H1 (cell line): ENCODE measurements at regions not wholly inside any gene's neighbourhood (a gene's known extent, or its start where the extent isn't known, plus 50 kb on each side); places are given as distances from the start of the nearest gene placed in this dataset.

Source experiments
- CTCF ChIA-PET: fragments of 300-600 bp; sonication (Branson Sonifier 250); formaldehyde crosslinking; loops from one replicate; lab custom pipeline; 2021; ENCODE audit not compliant: partially characterized antibody; lab: Charles Lee
- POLR2A ChIA-PET: fragments of 300-600 bp; sonication (Branson Sonifier 250); formaldehyde crosslinking; loops from one replicate; lab custom pipeline; 2021; ENCODE audit warnings: inconsistent platforms; ENCODE audit not compliant: partially characterized antibody; lab: Charles Lee
- DNase-seq, 2 experiments: peaks; one replicate each; pipeline versions ENCODE4 v3.0.0 to v3.0.0-alpha.2; 2010 to 2022; ENCODE audit warnings: low spot score in 2 of 2, low read depth in 1 of 2, mixed read lengths in 1 of 2
- FAIRE-seq: peaks from 2 replicates; lab custom pipeline; 2011; peaks lifted over from hg19 to GRCh38; lab: Jason Lieb, UNC
- H2AFZ ChIP-seq: 2 replicates; pipeline ENCODE4 v1.8.1; 2012; ENCODE audit warnings: low read length, inconsistent platforms
- H2AK5ac ChIP-seq: 2 replicates; pipeline ENCODE4 v1.6.1; 2013; ENCODE audit warnings: low read depth, low read length
- H2BK120ac ChIP-seq: replicated peaks from 2 replicates; pipeline ENCODE3; 2013; ENCODE audit warnings: low read depth, low read length, inconsistent platforms
- H2BK12ac ChIP-seq: 2 replicates; pipeline ENCODE4 v1.6.1; 2013; ENCODE audit warnings: low read depth, low read length
- H2BK15ac ChIP-seq: 2 replicates; pipeline ENCODE4 v1.6.1; 2013; ENCODE audit warnings: low read length
- H2BK20ac ChIP-seq: 2 replicates; pipeline ENCODE4 v1.6.1; 2013; ENCODE audit warnings: low read length
- H2BK5ac ChIP-seq: 2 replicates; pipeline ENCODE4 v1.6.1; 2013; ENCODE audit warnings: low read depth, low read length
- H3K14ac ChIP-seq: 2 replicates; pipeline ENCODE4 v1.6.1; 2013; ENCODE audit warnings: inconsistent platforms; ENCODE audit not compliant: insufficient read length
- H3K18ac ChIP-seq: 2 replicates; pipeline ENCODE4 v1.6.1; 2013; ENCODE audit warnings: low read length; ENCODE audit errors: extremely low read depth
- H3K23ac ChIP-seq: 2 replicates; pipeline ENCODE4 v1.6.1; 2013; ENCODE audit warnings: inconsistent platforms; ENCODE audit not compliant: insufficient read length
- H3K23me2 ChIP-seq: 2 replicates; pipeline ENCODE4 v1.6.1; 2013; ENCODE audit warnings: low read depth, low read length
- H3K27ac ChIP-seq: 2 replicates; pipeline ENCODE4 v1.6.1; 2011; ENCODE audit warnings: low read depth, low read length, inconsistent platforms
- H3K27me3 ChIP-seq, 4 experiments: replicated peaks in 1 of 4; 1 replicate in 1 of 4; 2 replicates in 3 of 4; pipeline versions ENCODE4 v1.6.1 to v1.8.1; 2011 to 2013; ENCODE audit warnings: low read length in 3 of 4, mild to moderate bottlenecking in 3 of 4, inconsistent platforms in 2 of 4, mixed read lengths in 2 of 4, moderate library complexity in 1 of 4; ENCODE audit not compliant: control insufficient read depth in 3 of 4, insufficient read depth in 3 of 4; ENCODE audit errors: extremely low read depth in 1 of 4
- H3K36me3 ChIP-seq, 4 experiments: 2 replicates each; pipeline versions ENCODE4 v1.6.1 to v1.8.1; 2011 to 2013; ENCODE audit warnings: mild to moderate bottlenecking in 4 of 4, low read length in 3 of 4, moderate library complexity in 2 of 4, control low read depth in 1 of 4, inconsistent platforms in 1 of 4; ENCODE audit not compliant: insufficient read depth in 4 of 4, control insufficient read depth in 2 of 4
- H3K4ac ChIP-seq: replicated peaks from 2 replicates; pipeline ENCODE3; 2013; ENCODE audit warnings: low read length, low read depth, mixed read lengths, inconsistent platforms; ENCODE audit not compliant: insufficient read length
- H3K4me1 ChIP-seq, 4 experiments: replicated peaks in 1 of 4; 1 replicate in 1 of 4; 2 replicates in 3 of 4; pipeline versions ENCODE4 v1.6.1 to v1.8.1; 2011 to 2013; ENCODE audit warnings: low read length in 3 of 4, inconsistent platforms in 2 of 4, mixed read lengths in 1 of 4; ENCODE audit not compliant: insufficient read depth in 4 of 4, control insufficient read depth in 3 of 4
- H3K4me2 ChIP-seq, 2 experiments: 2 replicates each; pipeline versions ENCODE4 v1.6.1 to v1.8.1; 2011 to 2013; ENCODE audit warnings: low read depth in 2 of 2, low read length in 2 of 2, control low read depth in 1 of 2, inconsistent platforms in 1 of 2, mild to moderate bottlenecking in 1 of 2; ENCODE audit not compliant: insufficient read depth in 1 of 2
- H3K4me3 ChIP-seq, 4 experiments: fragments of 200-600, 300-600 bp in 1 of 4; sonication (generic), shearing (Covaris generic), sonication (Bioruptor Twin) in 1 of 4; 2 replicates each; pipeline versions ENCODE4 v1.5.1 to v1.8.1; 2011 to 2016; ENCODE audit warnings: low read length in 4 of 4, low read depth in 3 of 4, control low read depth in 2 of 4, inconsistent platforms in 2 of 4, mild to moderate bottlenecking in 2 of 4, mixed read lengths in 1 of 4, moderate library complexity in 1 of 4; ENCODE audit not compliant: insufficient read depth in 2 of 4; ENCODE audit errors: extremely low read depth in 1 of 4
- H3K56ac ChIP-seq: replicated peaks from 2 replicates; pipeline ENCODE3; 2013; ENCODE audit warnings: low read depth, mild to moderate bottlenecking, mixed read lengths, low read length, inconsistent platforms; ENCODE audit not compliant: insufficient read length
- H3K79me1 ChIP-seq: 2 replicates; pipeline ENCODE4 v1.6.1; 2013; ENCODE audit warnings: low read depth, low read length, control low read depth
- H3K79me2 ChIP-seq, 2 experiments: 2 replicates each; pipeline versions ENCODE4 v1.6.1 to v1.8.1; 2012 to 2013; ENCODE audit warnings: low read length in 2 of 2, mild to moderate bottlenecking in 2 of 2, inconsistent platforms in 1 of 2; ENCODE audit not compliant: insufficient read depth in 2 of 2, control insufficient read depth in 1 of 2
- H3K9ac ChIP-seq, 4 experiments: replicated peaks in 1 of 4; 1 replicate in 1 of 4; 2 replicates in 3 of 4; pipeline versions ENCODE4 v1.6.1 to v1.8.1; 2011 to 2013; ENCODE audit warnings: low read depth in 3 of 4, low read length in 3 of 4, control low read depth in 2 of 4, mild to moderate bottlenecking in 2 of 4, moderate library complexity in 2 of 4, inconsistent platforms in 1 of 4; ENCODE audit errors: extremely low read depth in 1 of 4
- H3K9me3 ChIP-seq, 2 experiments: 2 replicates each; pipeline versions ENCODE4 v1.6.1 to v1.8.1; 2012 to 2013; ENCODE audit warnings: mild to moderate bottlenecking in 2 of 2, moderate library complexity in 2 of 2, control low read depth in 1 of 2, inconsistent platforms in 1 of 2, low read depth in 1 of 2, low read length in 1 of 2, mixed read lengths in 1 of 2; ENCODE audit not compliant: insufficient read depth in 2 of 2
- H4K20me1 ChIP-seq, 2 experiments: replicated peaks in 1 of 2; 2 replicates each; pipeline versions ENCODE3 to v1.8.1; 2011 to 2013; ENCODE audit warnings: inconsistent platforms in 2 of 2, low read length in 2 of 2, mild to moderate bottlenecking in 1 of 2; ENCODE audit not compliant: insufficient read depth in 2 of 2, control insufficient read depth in 1 of 2
- H4K5ac ChIP-seq: 2 replicates; pipeline ENCODE4 v1.6.1; 2013; ENCODE audit warnings: low read length, low read depth, mixed read lengths, inconsistent platforms; ENCODE audit not compliant: insufficient read length
- H4K8ac ChIP-seq: 2 replicates; pipeline ENCODE4 v1.8.0; 2013; ENCODE audit warnings: mild to moderate bottlenecking, moderate library complexity, low read length, inconsistent platforms; ENCODE audit not compliant: insufficient read depth; ENCODE audit errors: extremely low read depth
- H4K91ac ChIP-seq: replicated peaks from 2 replicates; pipeline ENCODE3; 2013; ENCODE audit warnings: low read length, mixed read lengths, inconsistent platforms; ENCODE audit not compliant: insufficient read length
- CEBPB ChIP-seq: IDR thresholded peaks from 2 replicates; pipeline ENCODE4 v1.6.1; 2012; ENCODE audit warnings: low read depth, low read length
- EP300 ChIP-seq, 2 experiments: IDR thresholded peaks; 1 replicate in 1 of 2; 2 replicates in 1 of 2; pipeline ENCODE4 v1.6.1; 2011 to 2012; ENCODE audit warnings: low read depth in 2 of 2, low read length in 2 of 2, mild to moderate bottlenecking in 2 of 2, borderline replicate concordance in 1 of 2, inconsistent platforms in 1 of 2, moderate library complexity in 1 of 2
- NANOG ChIP-seq: IDR thresholded peaks from 2 replicates; pipeline ENCODE4 v1.6.1; 2011; ENCODE audit warnings: low read length, low read depth, mild to moderate bottlenecking, inconsistent platforms; ENCODE audit not compliant: insufficient read depth, poor library complexity, severe bottlenecking
- POU5F1 ChIP-seq: IDR thresholded peaks from 2 replicates; pipeline ENCODE4 v1.6.1; 2011; ENCODE audit warnings: low read depth, mild to moderate bottlenecking, low read length, moderate library complexity
- whole genome bisulfite sequencing, 2 experiments: shearing (Covaris generic) in 1 of 2; methylation state at CpG; one replicate each; pipeline versions ENCODE4 v1.1.6 to v1.1.7; 2013 to 2015; ENCODE audit warnings: low lambda C conversion rate in 2 of 2, mixed read lengths in 2 of 2, inconsistent platforms in 1 of 2, low coverage in 1 of 2, missing lambda C conversion rate in 1 of 2; ENCODE audit not compliant: insufficient replicate concordance in 2 of 2, insufficient coverage in 1 of 2, insufficient read length in 1 of 2; ENCODE audit errors: extremely low coverage in 1 of 2, missing lambda C conversion rate in 1 of 2; 5-methylcytosine and 5-hydroxymethylcytosine counted together
- TF ChIP-seq, protein P1 (sequence below): IDR thresholded peaks from 2 replicates; pipeline ENCODE4 v1.6.1; 2012; ENCODE audit warnings: inconsistent platforms

DNA sequence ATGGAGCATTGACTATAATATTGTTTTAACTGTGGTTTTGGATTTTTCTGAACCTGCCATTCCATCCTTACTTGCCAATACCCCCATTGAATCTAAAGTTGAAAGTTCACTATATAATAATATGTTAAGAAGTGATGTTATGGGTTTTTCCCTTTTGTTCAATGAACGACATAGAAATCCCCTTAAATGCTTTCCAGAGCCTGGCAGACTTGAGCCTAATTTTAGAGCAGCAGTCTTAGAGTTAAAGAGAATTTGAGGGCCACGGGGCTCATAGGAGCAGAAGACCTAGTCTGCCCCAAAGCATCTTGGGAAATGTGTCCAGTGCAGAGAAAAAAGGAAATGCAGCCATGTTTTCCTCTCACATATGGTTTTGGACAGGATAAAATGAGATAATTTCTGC is 146.1 kb upstream of the SLC44A1 start:
- no peak overlapping the region for H3K4me2 ChIP-seq
- H3K56ac ChIP-seq, result no peak overlapping the region
- H3K23me2 ChIP-seq, result no peaks in the 10 kb centered on the region
- no peak overlapping the region for H3K18ac ChIP-seq
- TF ChIP-seq POU5F1, result no peak
- TF ChIP-seq, protein P1, sequence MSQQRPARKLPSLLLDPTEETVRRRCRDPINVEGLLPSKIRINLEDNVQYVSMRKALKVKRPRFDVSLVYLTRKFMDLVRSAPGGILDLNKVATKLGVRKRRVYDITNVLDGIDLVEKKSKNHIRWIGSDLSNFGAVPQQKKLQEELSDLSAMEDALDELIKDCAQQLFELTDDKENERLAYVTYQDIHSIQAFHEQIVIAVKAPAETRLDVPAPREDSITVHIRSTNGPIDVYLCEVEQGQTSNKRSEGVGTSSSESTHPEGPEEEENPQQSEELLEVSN, result no peak
- no peak for TF ChIP-seq EP300 (IDR thresholded peaks at IDR 0.05; ENCODE audit: borderline replicate concordance in 1 of 2, low read depth in 2 of 2, low read length in 2 of 2)
- TF ChIP-seq CEBPB, result no peak
- TF ChIP-seq NANOG, result no peak
- no peak overlapping the region for H3K27ac ChIP-seq
- no peak overlapping the region for H3K4ac ChIP-seq
- H3K9me3 ChIP-seq, result no peaks in the 10 kb centered on the region
- H2BK12ac ChIP-seq, result no peak overlapping the region
- 94% methylated on average over 2 of the region's 2 CpGs; no CpG with 5 or more reads in 1 of the 2 experiments for WGBS, 2 experiments
- H3K4me1 ChIP-seq, result peaks cover 0 to 5% (median 1%) of the 10 kb centered on the region in 4 experiments; a peak in 2 of 7 replicates
- H2BK120ac ChIP-seq, result no peak overlapping the region
- H3K79me2 ChIP-seq, result no peaks in the 10 kb centered on the region
- POLR2A ChIA-PET, result no interaction called here
- H4K20me1 ChIP-seq, result no peaks in the 10 kb centered on the region
- no peak overlapping the region for H3K14ac ChIP-seq
- H4K8ac ChIP-seq, result no peak overlapping the region
- CTCF ChIA-PET, result no interaction called here
- no peak for FAIRE-seq
- H2AK5ac ChIP-seq, result no peak overlapping the region
- no peaks in the 10 kb centered on the region for H3K79me1 ChIP-seq
- H3K36me3 ChIP-seq, result no peaks in the 10 kb centered on the region
- no peak overlapping the region for H4K5ac ChIP-seq
- H2AFZ ChIP-seq, result no peak overlapping the region
- no peak overlapping the region for H2BK15ac ChIP-seq
- no peak overlapping the region for H3K23ac ChIP-seq
- DNase-seq, result no peak
- no peak overlapping the region for H3K9ac ChIP-seq
- H2BK20ac ChIP-seq, result no peak overlapping the region
- H4K91ac ChIP-seq, result no peak overlapping the region
- no peaks in the 10 kb centered on the region for H3K27me3 ChIP-seq
- no peak overlapping the region for H3K4me3 ChIP-seq
- no peak overlapping the region for H2BK5ac ChIP-seq
